ENCODE measurements at regions not wholly inside any gene's neighbourhood (a gene's known extent, or its start where the extent isn't known, plus 50 kb on each side); places are given as distances from the start of the nearest gene placed in this dataset.

DNA sequence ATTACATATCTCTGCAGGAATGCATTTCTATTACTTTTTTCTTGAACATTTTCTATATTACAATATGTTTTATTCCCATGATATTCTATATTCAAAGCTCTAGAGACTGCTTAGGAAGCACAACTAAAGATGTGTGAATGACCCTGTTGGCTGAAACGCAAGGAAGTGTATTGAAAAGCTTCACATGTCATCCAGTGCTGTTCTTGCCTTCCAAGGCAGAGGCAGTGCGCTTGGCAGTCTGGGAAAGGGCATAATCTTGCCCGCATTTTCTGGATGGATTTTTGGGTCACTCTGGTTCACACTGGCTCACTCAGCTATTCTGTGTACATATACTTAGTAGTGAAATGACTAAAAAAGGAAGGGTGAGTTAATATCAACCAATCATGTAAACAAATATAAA, 262.4 kb downstream of the PTPRC start:
- no peak for TF ChIP-seq GLIS3 (CRISPR knock-in tag; IDR thresholded peaks at IDR 0.05)
- TF ChIP-seq ZFP3 (CRISPR knock-in tag; IDR thresholded peaks at IDR 0.05), result no peak
- no peak for TF ChIP-seq PPARA (CRISPR knock-in tag; IDR thresholded peaks at IDR 0.05; ENCODE audit: borderline replicate concordance)
- TF ChIP-seq, protein P1, sequence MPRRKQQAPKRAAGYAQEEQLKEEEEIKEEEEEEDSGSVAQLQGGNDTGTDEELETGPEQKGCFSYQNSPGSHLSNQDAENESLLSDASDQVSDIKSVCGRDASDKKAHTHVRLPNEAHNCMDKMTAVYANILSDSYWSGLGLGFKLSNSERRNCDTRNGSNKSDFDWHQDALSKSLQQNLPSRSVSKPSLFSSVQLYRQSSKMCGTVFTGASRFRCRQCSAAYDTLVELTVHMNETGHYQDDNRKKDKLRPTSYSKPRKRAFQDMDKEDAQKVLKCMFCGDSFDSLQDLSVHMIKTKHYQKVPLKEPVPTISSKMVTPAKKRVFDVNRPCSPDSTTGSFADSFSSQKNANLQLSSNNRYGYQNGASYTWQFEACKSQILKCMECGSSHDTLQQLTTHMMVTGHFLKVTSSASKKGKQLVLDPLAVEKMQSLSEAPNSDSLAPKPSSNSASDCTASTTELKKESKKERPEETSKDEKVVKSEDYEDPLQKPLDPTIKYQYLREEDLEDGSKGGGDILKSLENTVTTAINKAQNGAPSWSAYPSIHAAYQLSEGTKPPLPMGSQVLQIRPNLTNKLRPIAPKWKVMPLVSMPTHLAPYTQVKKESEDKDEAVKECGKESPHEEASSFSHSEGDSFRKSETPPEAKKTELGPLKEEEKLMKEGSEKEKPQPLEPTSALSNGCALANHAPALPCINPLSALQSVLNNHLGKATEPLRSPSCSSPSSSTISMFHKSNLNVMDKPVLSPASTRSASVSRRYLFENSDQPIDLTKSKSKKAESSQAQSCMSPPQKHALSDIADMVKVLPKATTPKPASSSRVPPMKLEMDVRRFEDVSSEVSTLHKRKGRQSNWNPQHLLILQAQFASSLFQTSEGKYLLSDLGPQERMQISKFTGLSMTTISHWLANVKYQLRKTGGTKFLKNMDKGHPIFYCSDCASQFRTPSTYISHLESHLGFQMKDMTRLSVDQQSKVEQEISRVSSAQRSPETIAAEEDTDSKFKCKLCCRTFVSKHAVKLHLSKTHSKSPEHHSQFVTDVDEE (CRISPR knock-in tag; IDR thresholded peaks at IDR 0.05), result no peak
- TF ChIP-seq CSDC2 (CRISPR knock-in tag; IDR thresholded peaks at IDR 0.05), result no peak
- no peak for ATAC-seq

GRCh38 chr1:198902655-198903054, 263.8 kb downstream of the PTPRC start:
- TF ChIP-seq TOX (CRISPR knock-in tag; IDR thresholded peaks at IDR 0.05; ENCODE audit: borderline replicate concordance), result no peak
- TF ChIP-seq, protein P1 (CRISPR knock-in tag; IDR thresholded peaks at IDR 0.05), result no peak
- TF ChIP-seq, protein P2, sequence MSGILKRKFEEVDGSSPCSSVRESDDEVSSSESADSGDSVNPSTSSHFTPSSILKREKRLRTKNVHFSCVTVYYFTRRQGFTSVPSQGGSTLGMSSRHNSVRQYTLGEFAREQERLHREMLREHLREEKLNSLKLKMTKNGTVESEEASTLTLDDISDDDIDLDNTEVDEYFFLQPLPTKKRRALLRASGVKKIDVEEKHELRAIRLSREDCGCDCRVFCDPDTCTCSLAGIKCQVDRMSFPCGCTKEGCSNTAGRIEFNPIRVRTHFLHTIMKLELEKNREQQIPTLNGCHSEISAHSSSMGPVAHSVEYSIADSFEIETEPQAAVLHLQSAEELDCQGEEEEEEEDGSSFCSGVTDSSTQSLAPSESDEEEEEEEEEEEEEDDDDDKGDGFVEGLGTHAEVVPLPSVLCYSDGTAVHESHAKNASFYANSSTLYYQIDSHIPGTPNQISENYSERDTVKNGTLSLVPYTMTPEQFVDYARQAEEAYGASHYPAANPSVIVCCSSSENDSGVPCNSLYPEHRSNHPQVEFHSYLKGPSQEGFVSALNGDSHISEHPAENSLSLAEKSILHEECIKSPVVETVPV (CRISPR knock-in tag; IDR thresholded peaks at IDR 0.05), result no peak
- no peak for TF ChIP-seq ZFP3 (CRISPR knock-in tag; IDR thresholded peaks at IDR 0.05)
- no peak for TF ChIP-seq OSR1 (CRISPR knock-in tag; IDR thresholded peaks at IDR 0.05)
- no peak for TF ChIP-seq RARB (CRISPR knock-in tag; IDR thresholded peaks at IDR 0.05)
- peak; percentile 25; the same call in 2 of the 3 replicates for ATAC-seq

- TF ChIP-seq POU6F1 (CRISPR knock-in tag; IDR thresholded peaks at IDR 0.05; ENCODE audit: borderline replicate concordance, low read depth), result no peak
- no peak for TF ChIP-seq ZNF565 (CRISPR knock-in tag; conservative IDR thresholded peaks at IDR 0.05; ENCODE audit: low read depth)
- TF ChIP-seq ZNF8 (CRISPR knock-in tag; IDR thresholded peaks at IDR 0.05), result no peak
- no peak for TF ChIP-seq TCF4 (CRISPR knock-in tag; IDR thresholded peaks at IDR 0.05; ENCODE audit: borderline replicate concordance)
- no peak for TF ChIP-seq GLIS3 (CRISPR knock-in tag; IDR thresholded peaks at IDR 0.05)
- no peak for TF ChIP-seq PATZ1 (CRISPR knock-in tag; IDR thresholded peaks at IDR 0.05; ENCODE audit: borderline replicate concordance)
- TF ChIP-seq ISL1 (CRISPR knock-in tag; IDR thresholded peaks at IDR 0.05), result no peak
- TF ChIP-seq ESRRG (CRISPR knock-in tag; IDR thresholded peaks at IDR 0.05), result no peak
- no peak for TF ChIP-seq SNAI2 (CRISPR knock-in tag; IDR thresholded peaks at IDR 0.05)
- no peak for TF ChIP-seq ARNTL (CRISPR knock-in tag; IDR thresholded peaks at IDR 0.05; ENCODE audit: borderline replicate concordance, low read depth)
- no peak for TF ChIP-seq CSDC2 (CRISPR knock-in tag; IDR thresholded peaks at IDR 0.05)
- TF ChIP-seq, protein P3, sequence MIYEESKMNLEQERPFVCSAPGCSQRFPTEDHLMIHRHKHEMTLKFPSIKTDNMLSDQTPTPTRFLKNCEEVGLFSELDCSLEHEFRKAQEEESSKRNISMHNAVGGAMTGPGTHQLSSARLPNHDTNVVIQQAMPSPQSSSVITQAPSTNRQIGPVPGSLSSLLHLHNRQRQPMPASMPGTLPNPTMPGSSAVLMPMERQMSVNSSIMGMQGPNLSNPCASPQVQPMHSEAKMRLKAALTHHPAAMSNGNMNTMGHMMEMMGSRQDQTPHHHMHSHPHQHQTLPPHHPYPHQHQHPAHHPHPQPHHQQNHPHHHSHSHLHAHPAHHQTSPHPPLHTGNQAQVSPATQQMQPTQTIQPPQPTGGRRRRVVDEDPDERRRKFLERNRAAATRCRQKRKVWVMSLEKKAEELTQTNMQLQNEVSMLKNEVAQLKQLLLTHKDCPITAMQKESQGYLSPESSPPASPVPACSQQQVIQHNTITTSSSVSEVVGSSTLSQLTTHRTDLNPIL (CRISPR knock-in tag; IDR thresholded peaks at IDR 0.05; ENCODE audit: low read depth), result no peak
- TF ChIP-seq, protein P2 (CRISPR knock-in tag; IDR thresholded peaks at IDR 0.05), result no peak
- TF ChIP-seq, protein P1 (CRISPR knock-in tag; IDR thresholded peaks at IDR 0.05), result no peak
- no peak; the same call in 2 of the 3 replicates for ATAC-seq
Observed at GRCh38 chr1:198903203-198903602, 264.4 kb downstream of the PTPRC start.
